ENCODE measurements at regions not wholly inside any gene's neighbourhood (a gene's known extent, or its start where the extent isn't known, plus 50 kb on each side); places are given as distances from the start of the nearest gene placed in this dataset.

- TF ChIP-seq, protein P1, sequence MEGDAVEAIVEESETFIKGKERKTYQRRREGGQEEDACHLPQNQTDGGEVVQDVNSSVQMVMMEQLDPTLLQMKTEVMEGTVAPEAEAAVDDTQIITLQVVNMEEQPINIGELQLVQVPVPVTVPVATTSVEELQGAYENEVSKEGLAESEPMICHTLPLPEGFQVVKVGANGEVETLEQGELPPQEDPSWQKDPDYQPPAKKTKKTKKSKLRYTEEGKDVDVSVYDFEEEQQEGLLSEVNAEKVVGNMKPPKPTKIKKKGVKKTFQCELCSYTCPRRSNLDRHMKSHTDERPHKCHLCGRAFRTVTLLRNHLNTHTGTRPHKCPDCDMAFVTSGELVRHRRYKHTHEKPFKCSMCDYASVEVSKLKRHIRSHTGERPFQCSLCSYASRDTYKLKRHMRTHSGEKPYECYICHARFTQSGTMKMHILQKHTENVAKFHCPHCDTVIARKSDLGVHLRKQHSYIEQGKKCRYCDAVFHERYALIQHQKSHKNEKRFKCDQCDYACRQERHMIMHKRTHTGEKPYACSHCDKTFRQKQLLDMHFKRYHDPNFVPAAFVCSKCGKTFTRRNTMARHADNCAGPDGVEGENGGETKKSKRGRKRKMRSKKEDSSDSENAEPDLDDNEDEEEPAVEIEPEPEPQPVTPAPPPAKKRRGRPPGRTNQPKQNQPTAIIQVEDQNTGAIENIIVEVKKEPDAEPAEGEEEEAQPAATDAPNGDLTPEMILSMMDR (IDR thresholded peaks at IDR 0.05): no peak
- no peak for TF ChIP-seq POLR2A (IDR thresholded peaks at IDR 0.05)
Measured at GRCh38 chr13:31385540-31385939, 185.8 kb downstream of the B3GLCT start.

Data from upper lobe of left lung (tissue), 4 donors.